Epithelial cell of proximal tubule (primary cell): ENCODE measurements at regions not wholly inside any gene's neighbourhood (a gene's known extent, or its start where the extent isn't known, plus 50 kb on each side); places are given as distances from the start of the nearest gene placed in this dataset.

Source experiments
- DNase-seq: peaks from one replicate; pipeline ENCODE4 v3.0.0-alpha.2; 2011; ENCODE audit warnings: low read depth
- H3K4me3 ChIP-seq: 2 replicates; pipeline ENCODE4 v1.5.1; 2011; ENCODE audit warnings: low read depth, mild to moderate bottlenecking, low read length
- TF ChIP-seq, protein P1 (sequence below): conservative IDR thresholded peaks from 2 replicates; pipeline ENCODE4 v1.5.1; 2012; ENCODE audit warnings: low read depth, mild to moderate bottlenecking, low read length

DNA sequence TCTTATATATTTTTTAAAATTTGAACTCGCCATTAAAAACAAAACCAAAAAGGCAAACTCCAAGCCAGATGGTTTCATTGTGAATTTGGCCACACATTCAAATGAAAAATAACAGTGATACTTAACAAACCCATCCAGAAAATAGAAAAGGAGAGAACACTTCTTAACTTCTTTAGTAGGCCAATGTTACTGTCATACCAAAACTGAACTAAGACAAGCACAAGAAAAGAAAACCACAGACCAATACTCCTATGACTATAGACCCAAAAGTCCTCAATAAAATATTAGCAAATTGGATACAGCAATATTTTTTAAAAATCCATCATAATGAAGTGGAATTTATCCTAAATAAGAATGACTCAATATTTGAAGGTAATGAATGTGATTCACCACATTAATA is 73.5 kb upstream of the ALDH1A3 start:
- no peak for DNase-seq
- TF ChIP-seq, protein P1, sequence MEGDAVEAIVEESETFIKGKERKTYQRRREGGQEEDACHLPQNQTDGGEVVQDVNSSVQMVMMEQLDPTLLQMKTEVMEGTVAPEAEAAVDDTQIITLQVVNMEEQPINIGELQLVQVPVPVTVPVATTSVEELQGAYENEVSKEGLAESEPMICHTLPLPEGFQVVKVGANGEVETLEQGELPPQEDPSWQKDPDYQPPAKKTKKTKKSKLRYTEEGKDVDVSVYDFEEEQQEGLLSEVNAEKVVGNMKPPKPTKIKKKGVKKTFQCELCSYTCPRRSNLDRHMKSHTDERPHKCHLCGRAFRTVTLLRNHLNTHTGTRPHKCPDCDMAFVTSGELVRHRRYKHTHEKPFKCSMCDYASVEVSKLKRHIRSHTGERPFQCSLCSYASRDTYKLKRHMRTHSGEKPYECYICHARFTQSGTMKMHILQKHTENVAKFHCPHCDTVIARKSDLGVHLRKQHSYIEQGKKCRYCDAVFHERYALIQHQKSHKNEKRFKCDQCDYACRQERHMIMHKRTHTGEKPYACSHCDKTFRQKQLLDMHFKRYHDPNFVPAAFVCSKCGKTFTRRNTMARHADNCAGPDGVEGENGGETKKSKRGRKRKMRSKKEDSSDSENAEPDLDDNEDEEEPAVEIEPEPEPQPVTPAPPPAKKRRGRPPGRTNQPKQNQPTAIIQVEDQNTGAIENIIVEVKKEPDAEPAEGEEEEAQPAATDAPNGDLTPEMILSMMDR: no peak
- H3K4me3 ChIP-seq: no peak overlapping the region

GRCh38 chr15:100807028-100807427 is 72.6 kb upstream of the ALDH1A3 start:
- TF ChIP-seq, protein P1: no peak
- DNase-seq: no peak
- no peak overlapping the region for H3K4me3 ChIP-seq

DNA sequence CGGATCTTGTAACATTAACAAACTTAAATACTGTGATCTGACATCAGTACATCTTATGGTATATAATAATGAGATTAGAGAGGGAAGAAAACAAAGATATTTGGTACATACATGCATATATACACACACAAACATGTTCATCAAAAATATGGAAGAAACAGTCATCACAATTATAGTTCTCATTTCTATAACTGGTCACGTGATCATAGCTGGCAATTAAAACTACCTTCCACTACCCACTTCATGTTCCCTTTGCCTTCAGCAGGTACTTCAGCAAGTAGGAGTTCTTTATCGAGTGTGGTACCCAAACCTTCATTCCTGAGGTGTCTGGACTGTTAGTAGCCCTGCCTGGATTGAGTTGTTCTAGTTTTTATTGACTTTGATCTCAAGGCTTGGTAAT is 70.9 kb upstream of the ALDH1A3 start:
- no peak for DNase-seq
- TF ChIP-seq, protein P1: no peak
- no peak overlapping the region for H3K4me3 ChIP-seq

DNA sequence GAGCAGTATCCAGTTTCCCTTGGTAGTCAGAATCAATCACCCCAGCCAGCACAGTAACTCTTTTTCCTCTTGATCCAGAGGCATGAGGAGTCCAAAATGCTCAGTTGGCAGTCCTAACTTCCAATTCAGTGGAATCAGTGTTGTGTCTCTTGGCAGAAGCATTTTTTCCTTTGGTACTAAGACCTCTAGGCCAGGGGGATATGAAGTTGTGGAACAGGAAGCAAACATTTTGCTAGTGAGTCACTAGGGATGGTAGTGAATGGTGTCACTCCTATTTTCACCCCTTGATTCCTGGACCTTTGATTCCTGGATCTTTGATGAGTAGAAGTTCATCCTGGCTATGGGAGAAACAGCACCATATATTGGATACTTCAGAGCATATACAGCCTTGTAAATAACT is 70.5 kb upstream of the ALDH1A3 start:
- TF ChIP-seq, protein P1: no peak
- H3K4me3 ChIP-seq: no peak overlapping the region
- DNase-seq: no peak

- no peak overlapping the region for H3K4me3 ChIP-seq
- DNase-seq: no peak
- TF ChIP-seq, protein P1: no peak
These were observed 70.0 kb upstream of the ALDH1A3 start for GRCh38 chr15:100809587-100809986.

DNA sequence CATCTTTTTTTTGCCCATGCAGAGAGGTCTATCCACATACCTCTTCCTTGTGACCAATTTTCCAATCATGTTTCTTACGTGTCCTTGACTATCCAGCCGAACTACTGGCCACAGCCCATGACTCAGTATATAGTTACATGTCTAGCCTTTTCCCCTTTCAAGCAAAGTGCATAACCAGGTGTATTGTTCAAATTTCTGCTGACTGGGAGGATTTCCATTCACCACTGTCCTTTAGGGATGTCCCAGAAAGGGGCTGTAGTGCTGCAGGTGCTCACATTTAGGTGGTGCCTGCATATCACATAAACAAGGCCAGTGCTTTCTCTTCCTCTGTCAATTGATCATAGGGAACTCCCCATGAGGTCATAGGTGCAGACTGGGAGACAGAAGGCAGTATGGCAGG is 69.4 kb upstream of the ALDH1A3 start:
- TF ChIP-seq, protein P1: no peak
- no peak for DNase-seq
- no peak overlapping the region for H3K4me3 ChIP-seq

- TF ChIP-seq, protein P1: no peak
- DNase-seq: no peak
These were observed 68.8 kb upstream of the ALDH1A3 start for GRCh38 chr15:100810831-100811230.

More at GRCh38 chr15:100810831-100811230, 68.8 kb upstream of the ALDH1A3 start:
- no peak overlapping the region for H3K4me3 ChIP-seq
